Thyroid gland (tissue), 4 donors: ENCODE measurements at regions not wholly inside any gene's neighbourhood (a gene's known extent, or its start where the extent isn't known, plus 50 kb on each side); places are given as distances from the start of the nearest gene placed in this dataset.

Source experiments
- CTCF ChIP-seq, 6 experiments: fragments of 200-600 bp in 3 of 6; fragments of 450-650 bp in 3 of 6; sonication (generic) in 3 of 6; IDR thresholded peaks; one replicate each; pipeline ENCODE4 v1.5.1; 2016 to 2019; ENCODE audit warnings: antibody characterized with exemption in 6 of 6, mild to moderate bottlenecking in 2 of 6, inconsistent platforms in 1 of 6, moderate library complexity in 1 of 6
- POLR2A ChIP-seq, 2 donors: fragments of 450-650 bp; IDR thresholded peaks; one replicate each; pipeline ENCODE4 v1.6.1; 2017; ENCODE audit warnings: antibody characterized with exemption in 2 of 2, mild to moderate bottlenecking in 2 of 2, moderate library complexity in 1 of 2

GRCh38 chr2:14551069-14551468 lies 81.4 kb upstream of the LRATD1 start:
- TF ChIP-seq CTCF (IDR thresholded peaks at IDR 0.05) (no peak), POLR2A (IDR thresholded peaks at IDR 0.05) (no peak)
